Fibroblast of lung (primary cell): ENCODE measurements at regions not wholly inside any gene's neighbourhood (a gene's known extent, or its start where the extent isn't known, plus 50 kb on each side); places are given as distances from the start of the nearest gene placed in this dataset.

Source experiments
- EZH2 ChIP-seq: IDR thresholded peaks from 2 replicates; pipeline ENCODE4 v1.5.1; 2012; ENCODE audit warnings: low read length, control low read depth, mild to moderate bottlenecking; ENCODE audit errors: missing control alignments
- TF ChIP-seq, protein P1 (sequence below), 2 donors: IDR thresholded peaks in 1 of 2; conservative IDR thresholded peaks in 1 of 2; 1 replicate in 1 of 2; 2 replicates in 1 of 2; pipeline ENCODE4 v1.5.1; 2011 to 2012; ENCODE audit warnings: low read length in 2 of 2, control low read depth in 1 of 2, inconsistent platforms in 1 of 2, low read depth in 1 of 2, mild to moderate bottlenecking in 1 of 2

- no peak for TF ChIP-seq EZH2
- TF ChIP-seq, protein P1, sequence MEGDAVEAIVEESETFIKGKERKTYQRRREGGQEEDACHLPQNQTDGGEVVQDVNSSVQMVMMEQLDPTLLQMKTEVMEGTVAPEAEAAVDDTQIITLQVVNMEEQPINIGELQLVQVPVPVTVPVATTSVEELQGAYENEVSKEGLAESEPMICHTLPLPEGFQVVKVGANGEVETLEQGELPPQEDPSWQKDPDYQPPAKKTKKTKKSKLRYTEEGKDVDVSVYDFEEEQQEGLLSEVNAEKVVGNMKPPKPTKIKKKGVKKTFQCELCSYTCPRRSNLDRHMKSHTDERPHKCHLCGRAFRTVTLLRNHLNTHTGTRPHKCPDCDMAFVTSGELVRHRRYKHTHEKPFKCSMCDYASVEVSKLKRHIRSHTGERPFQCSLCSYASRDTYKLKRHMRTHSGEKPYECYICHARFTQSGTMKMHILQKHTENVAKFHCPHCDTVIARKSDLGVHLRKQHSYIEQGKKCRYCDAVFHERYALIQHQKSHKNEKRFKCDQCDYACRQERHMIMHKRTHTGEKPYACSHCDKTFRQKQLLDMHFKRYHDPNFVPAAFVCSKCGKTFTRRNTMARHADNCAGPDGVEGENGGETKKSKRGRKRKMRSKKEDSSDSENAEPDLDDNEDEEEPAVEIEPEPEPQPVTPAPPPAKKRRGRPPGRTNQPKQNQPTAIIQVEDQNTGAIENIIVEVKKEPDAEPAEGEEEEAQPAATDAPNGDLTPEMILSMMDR (conservative IDR thresholded peaks at IDR 0.05 in 1 of 2, IDR thresholded peaks at IDR 0.05 in 1 of 2; ENCODE audit: low read depth in 1 of 2, low read length in 2 of 2), result no peak
Measured at GRCh38 chr14:48341069-48341468, 665.7 kb upstream of the MDGA2 start.
